ENCODE measurements at regions not wholly inside any gene's neighbourhood (a gene's known extent, or its start where the extent isn't known, plus 50 kb on each side); places are given as distances from the start of the nearest gene placed in this dataset.

GRCh38 chr3:171981271-171981605, 58.1 kb upstream of the FNDC3B start:
- TF ChIP-seq CTCF (IDR thresholded peaks at IDR 0.05) (no peak), POLR2A (IDR thresholded peaks at IDR 0.05) (no peak), POLR2AphosphoS5 (IDR thresholded peaks at IDR 0.05; ENCODE audit: insufficient read depth in 1 of 2, low read depth in 1 of 2) (no peak)
